ENCODE measurements at regions not wholly inside any gene's neighbourhood (a gene's known extent, or its start where the extent isn't known, plus 50 kb on each side); places are given as distances from the start of the nearest gene placed in this dataset.
"Not testable (repeated sequence)": the region's sequence is repeated elsewhere in the genome, so short reads cannot be mapped to it uniquely, and the experiment has no call there.

DNA sequence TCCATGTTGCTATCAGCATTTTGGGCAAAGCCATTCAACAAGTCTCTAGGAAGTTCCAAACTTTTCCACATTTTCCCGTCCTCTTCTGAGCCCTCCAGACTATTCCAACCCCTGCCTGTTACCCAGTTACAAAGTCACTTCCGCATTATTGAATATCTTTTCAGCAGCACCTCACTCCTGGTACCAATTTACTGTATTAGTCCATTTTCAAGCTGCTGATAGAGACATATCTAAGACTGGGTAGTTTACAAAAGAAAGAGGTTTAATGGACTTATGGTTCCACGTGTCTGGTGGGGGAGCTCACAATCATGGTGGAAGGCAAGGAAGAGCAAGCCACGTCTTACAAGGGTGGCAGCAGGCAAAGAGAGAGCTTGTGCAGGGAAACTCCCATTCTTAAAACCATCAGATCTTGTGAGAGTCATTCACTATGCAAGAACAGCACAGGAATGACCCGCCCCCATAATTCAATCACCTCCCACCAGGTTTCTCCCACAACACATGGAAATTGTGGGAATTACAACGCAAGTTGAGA is 435.6 kb upstream of the GRM7 start:
- 79 to 83% (median 80%) methylated on average over 6 of the region's 6 CpGs for WGBS, 4 donors
- no peaks in the 10 kb centered on the region for H3K27me3 ChIP-seq
- no peak for TF ChIP-seq POLR2A (IDR thresholded peaks at IDR 0.05)
- TF ChIP-seq, protein P1, sequence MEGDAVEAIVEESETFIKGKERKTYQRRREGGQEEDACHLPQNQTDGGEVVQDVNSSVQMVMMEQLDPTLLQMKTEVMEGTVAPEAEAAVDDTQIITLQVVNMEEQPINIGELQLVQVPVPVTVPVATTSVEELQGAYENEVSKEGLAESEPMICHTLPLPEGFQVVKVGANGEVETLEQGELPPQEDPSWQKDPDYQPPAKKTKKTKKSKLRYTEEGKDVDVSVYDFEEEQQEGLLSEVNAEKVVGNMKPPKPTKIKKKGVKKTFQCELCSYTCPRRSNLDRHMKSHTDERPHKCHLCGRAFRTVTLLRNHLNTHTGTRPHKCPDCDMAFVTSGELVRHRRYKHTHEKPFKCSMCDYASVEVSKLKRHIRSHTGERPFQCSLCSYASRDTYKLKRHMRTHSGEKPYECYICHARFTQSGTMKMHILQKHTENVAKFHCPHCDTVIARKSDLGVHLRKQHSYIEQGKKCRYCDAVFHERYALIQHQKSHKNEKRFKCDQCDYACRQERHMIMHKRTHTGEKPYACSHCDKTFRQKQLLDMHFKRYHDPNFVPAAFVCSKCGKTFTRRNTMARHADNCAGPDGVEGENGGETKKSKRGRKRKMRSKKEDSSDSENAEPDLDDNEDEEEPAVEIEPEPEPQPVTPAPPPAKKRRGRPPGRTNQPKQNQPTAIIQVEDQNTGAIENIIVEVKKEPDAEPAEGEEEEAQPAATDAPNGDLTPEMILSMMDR (IDR thresholded peaks at IDR 0.05) = no peak
- H3K9me3 ChIP-seq = peaks cover 0 to 20% (median 8%) of the 10 kb centered on the region in 12 donors
- intact Hi-C loops (cut with DNase I) = no loop called here
- no peaks in the 10 kb centered on the region for H3K36me3 ChIP-seq
- H3K4me1 ChIP-seq = no peaks in the 10 kb centered on the region
- no peak overlapping the region for H3K27ac ChIP-seq
- ATAC-seq (no peak), DNase-seq (no peak)
- no peak overlapping the region for H3K4me3 ChIP-seq

DNA sequence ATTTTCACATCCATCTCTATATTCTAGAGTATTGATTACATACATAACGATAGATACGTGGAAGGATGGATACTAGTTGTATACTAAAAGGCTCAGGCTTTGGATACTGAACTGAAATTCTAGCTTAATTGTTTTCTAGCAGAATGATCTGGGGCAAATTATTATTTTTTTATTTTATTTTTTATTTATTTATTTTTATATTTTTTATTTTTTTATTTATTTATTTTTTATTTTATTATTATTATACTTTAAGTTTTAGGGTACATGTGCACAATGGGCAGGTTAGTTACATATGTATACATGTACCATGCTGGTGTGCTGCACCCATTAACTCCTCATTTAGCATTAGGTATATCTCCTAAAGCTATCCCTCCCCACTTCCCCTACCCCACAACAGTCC is 432.6 kb upstream of the GRM7 start:
- H3K27me3 ChIP-seq; H3K4me3 ChIP-seq; DNase-seq; ATAC-seq; H3K36me3 ChIP-seq; H3K27ac ChIP-seq; H3K4me1 ChIP-seq; intact Hi-C loops (cut with DNase I): not testable (repeated sequence)
- peaks cover 0 to 20% (median 8%) of the 10 kb centered on the region in 12 donors for H3K9me3 ChIP-seq
- 93 to 100% (median 95%) methylated on average over 2 of the region's 2 CpGs for WGBS, 4 donors

DNA sequence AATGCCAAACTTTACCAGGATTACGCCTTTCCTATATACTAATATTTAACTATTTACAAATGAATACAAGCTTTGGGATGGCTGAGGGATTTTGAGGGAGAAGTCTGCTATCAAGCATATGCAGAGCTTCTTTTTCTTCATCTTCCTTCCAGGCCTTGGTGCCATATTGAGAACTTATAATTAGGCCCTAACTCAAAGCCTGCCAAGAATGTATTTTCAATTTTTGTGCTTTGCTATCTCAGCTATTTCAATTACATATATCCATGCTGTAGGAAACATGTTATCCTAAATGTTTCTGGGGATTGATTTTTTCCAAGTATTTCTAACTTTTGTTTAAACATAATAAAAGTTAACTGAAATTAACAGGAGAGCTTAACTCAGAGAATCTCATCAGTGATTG is 425.0 kb upstream of the GRM7 start:
- Histone ChIP-seq H3K27me3 (no peaks in the 10 kb centered on the region), H3K9me3 (no peaks in the 10 kb centered on the region), H3K36me3 (no peaks in the 10 kb centered on the region), H3K4me1 (no peaks in the 10 kb centered on the region), H3K4me3 (no peak overlapping the region), H3K27ac (no peak overlapping the region)
- WGBS, 4 donors = 81 to 86% (median 81%) methylated on average over 1 of the region's 1 CpG
- DNase-seq (no peak), ATAC-seq (no peak)
- TF ChIP-seq, protein P1 (IDR thresholded peaks at IDR 0.05) = no peak
- no peak for TF ChIP-seq POLR2A (IDR thresholded peaks at IDR 0.05)
- intact Hi-C loops (cut with DNase I) = no loop called here

DNA sequence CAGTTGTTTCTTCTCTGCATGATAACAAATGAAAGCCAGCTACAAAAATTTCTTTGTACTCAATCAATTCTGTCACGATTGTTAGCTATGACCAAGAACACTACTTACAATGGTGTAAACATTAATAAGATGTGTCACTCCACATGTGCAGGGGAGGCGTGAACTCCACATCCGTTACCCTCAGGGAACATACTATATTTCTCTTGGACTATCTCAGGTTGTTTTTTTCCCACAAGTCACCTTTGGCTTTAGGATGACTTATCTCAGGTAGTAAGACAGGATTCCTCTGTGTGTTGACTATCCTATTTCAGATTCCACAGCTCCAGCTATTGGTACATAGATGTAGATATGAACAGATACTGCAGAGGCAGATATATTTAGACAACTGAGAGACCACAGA is 423.3 kb upstream of the GRM7 start:
- Histone ChIP-seq H3K4me1 (no peaks in the 10 kb centered on the region), H3K27me3 (no peaks in the 10 kb centered on the region), H3K27ac (no peak overlapping the region), H3K36me3 (no peaks in the 10 kb centered on the region), H3K4me3 (no peak overlapping the region), H3K9me3 (no peaks in the 10 kb centered on the region)
- intact Hi-C loops (cut with DNase I) = no loop called here
- DNase-seq (no peak), ATAC-seq (no peak)
- WGBS, 4 donors = 55 to 95% (median 66%) methylated on average over 3 of the region's 3 CpGs
- TF ChIP-seq, protein P1 (IDR thresholded peaks at IDR 0.05) = no peak
- no peak for TF ChIP-seq POLR2A (IDR thresholded peaks at IDR 0.05)

DNA sequence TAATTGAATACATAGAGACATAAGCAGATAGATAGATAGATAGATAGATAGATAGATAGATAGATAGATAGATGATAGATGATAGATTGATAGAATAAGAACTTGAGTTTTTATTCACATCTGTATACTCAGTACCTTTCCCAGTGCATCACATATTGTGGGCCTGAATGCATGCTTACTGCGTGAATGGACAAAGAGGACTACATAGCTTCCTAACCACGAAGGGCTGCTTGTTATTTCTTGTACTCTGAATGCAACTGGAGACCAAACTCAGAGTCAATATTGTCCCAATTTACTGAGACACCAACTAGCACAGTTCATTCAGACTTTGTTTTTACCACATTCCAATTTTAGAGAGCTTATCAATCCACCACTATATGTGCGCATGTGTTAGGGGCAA is 422.9 kb upstream of the GRM7 start:
- DNase-seq = no peak
- Histone ChIP-seq H3K4me1 (no peaks in the 10 kb centered on the region), H3K4me3 (no peak overlapping the region), H3K36me3 (no peaks in the 10 kb centered on the region), H3K27ac (no peak overlapping the region), H3K9me3 (no peaks in the 10 kb centered on the region), H3K27me3 (no peaks in the 10 kb centered on the region)
- WGBS, 4 donors = 72 to 78% (median 76%) methylated on average over 3 of the region's 3 CpGs
- ATAC-seq = no peak
- no peak for TF ChIP-seq POLR2A (IDR thresholded peaks at IDR 0.05)
- TF ChIP-seq, protein P1 (IDR thresholded peaks at IDR 0.05) = no peak
- intact Hi-C loops (cut with DNase I) = no loop called here
